HG03045 (cell line): ENCODE measurements at regions not wholly inside any gene's neighbourhood (a gene's known extent, or its start where the extent isn't known, plus 50 kb on each side); places are given as distances from the start of the nearest gene placed in this dataset.
"Not testable (repeated sequence)": the region's sequence is repeated elsewhere in the genome, so short reads cannot be mapped to it uniquely, and the experiment has no call there.

ENCODE experiments used
- ATAC-seq: cut with Tn5 transposase; IDR thresholded peaks from one replicate; pipeline ENCODE4 v1.9.1; 2021; ENCODE audit warnings: mild to moderate bottlenecking, moderate library complexity; ENCODE audit not compliant: unreplicated experiment

DNA sequence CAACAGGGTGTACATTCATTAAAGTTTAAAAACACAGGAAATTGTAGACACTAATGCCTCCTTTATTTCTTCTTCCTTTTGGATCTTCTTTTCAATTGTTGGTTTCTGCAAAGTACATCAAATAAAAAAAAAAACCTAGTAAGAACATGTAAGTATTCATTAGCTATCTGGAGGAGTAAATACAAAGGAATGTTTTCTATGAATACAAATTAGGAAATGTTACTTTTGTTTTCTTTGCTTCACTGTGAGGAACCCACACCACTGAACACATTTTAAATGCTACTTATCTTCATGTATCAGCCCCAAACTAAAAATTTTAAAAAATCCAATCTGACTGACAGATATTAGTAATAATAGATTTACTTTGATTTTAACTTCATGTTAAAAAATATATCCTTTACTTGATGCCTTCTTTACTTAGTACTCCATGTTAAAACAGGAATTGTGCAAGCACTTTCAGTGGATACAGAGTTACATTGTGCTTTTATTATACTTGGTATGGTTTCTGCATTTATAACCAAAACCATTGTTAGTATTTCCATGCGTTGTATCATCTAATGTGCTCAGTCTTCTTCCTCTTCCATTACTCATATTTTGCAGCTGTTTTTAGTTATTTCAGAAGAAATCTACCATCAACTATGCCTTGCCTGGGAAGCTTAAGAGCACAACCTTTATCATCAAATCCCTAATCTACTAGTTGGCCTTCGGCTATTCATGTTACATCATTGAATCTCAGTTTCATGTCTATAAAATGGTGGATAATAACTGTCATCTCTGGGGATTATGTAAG, 236.9 kb upstream of the DPYD start:
- no peak for ATAC-seq

- no peak for ATAC-seq
These were observed 226.4 kb upstream of the DPYD start for GRCh38 chr1:98147280-98147679.

DNA sequence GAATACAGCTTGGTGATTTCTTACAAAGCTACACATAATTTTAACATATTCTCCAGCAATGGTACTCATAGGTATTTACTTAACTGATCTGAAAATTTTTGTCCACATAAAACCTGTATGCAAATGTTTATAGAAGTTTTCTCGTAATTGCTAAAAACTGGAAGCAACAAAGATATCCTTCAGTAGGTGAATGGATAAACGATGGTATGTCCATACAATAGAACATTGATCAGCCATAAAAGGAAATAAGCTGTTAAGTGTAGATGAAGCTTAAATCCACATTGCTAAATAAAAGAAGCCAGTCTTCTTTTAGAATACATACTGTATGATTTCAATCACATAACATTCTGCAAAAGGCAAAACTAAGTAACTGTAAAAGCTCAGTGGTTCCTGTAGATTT, 224.8 kb upstream of the DPYD start:
- ATAC-seq, result no peak

- ATAC-seq, result no peak
These were observed 222.6 kb upstream of the DPYD start for GRCh38 chr1:98143403-98143802.

- ATAC-seq, result no peak
These were observed 212.3 kb upstream of the DPYD start for GRCh38 chr1:98133131-98133530.

GRCh38 chr1:98130408-98130807, 209.6 kb upstream of the DPYD start:
- ATAC-seq, result no peak

DNA sequence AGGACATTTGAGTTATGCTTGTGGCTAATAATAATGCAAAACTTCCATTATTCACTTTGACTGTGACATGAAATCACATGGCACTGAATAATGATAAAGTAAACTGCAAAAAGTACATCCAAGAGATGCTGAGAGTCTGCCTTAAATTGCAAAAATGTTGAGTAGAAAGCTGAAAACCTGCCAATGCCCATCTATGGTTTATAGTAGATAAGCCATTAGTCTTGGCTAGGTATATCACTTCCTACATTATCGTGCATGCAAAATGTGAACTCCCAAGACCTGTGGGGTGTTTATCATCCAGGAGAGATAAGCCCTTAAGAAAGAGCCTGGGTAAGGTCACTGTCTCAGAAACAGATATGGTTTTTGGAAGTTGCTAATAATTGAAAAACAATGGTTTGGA, 208.7 kb upstream of the DPYD start:
- ATAC-seq, result no peak

DNA sequence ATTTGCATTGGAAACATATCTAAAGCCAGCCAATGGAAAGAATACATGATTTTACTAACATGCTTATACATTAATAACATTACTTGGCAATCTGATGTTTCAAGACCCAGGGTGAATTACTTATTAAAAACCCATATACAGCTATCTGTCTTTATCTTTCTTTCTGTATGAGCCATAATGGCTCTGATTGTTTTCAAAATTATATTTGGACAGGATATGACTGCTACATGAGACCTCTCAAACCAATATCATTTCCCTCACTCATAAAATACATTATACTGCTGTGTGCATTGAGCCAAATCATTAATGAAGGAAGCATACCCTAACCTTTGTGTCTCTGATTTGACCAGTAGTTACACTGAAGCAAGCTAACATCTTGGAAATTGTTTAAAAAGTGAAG, 205.9 kb upstream of the DPYD start:
- no peak for ATAC-seq

- no peak for ATAC-seq
These were observed 200.8 kb upstream of the DPYD start for GRCh38 chr1:98121646-98122045.

DNA sequence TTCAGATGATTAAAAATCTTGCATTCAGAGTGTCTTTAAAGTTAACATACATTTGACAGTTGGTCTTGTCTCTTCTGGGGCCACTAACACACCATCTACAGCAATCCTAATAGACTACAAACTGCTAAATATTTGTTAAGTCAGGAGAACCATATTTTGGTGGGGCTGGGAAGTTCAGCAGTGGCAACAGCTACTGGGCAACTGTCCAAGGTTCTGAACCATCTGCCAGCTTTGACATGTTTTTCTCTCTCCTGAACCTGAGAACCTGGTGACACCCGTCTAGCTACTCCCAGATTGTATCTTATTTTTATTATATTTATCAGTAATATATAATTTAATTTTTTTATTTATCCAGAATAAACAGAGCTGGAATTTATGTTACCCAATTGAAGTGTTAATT, 199.0 kb upstream of the DPYD start:
- ATAC-seq, result no peak

DNA sequence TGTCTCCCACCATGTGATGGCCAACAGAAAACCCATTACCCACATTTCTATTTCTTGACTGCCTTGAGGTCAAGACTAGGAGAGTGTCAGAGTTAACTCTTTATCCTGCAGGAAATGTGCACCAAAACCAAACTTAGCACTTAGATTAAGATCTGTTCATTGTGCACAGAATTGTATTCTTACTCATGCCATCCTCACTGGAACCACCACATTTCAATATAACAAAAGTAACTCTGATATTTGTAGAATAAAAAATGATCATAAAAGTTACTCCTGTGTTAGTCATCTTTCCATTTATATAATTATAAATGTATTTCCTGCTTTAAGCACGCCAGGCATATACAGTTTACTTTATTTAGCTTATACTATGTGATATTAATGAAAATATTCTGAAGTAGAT, 193.0 kb upstream of the DPYD start:
- ATAC-seq, result no peak

DNA sequence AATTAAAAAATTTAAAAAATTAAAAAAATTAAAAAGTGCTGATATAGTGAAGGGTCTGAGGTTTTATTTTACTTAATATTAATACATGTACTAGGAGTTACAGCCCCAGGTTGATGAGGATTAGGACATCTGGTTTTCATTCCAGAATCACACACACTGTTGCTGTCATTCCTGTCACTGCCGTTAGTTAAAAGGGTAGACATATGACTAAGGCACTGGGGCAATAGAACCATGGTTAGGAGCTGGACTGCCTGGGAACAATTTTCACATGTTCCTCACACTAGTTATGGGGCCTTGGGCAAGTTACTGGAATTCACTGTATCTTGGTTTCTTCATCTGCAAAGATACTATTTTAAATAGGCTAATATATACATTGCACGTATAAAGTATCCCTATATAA, 191.8 kb upstream of the DPYD start:
- no peak for ATAC-seq

GRCh38 chr1:98110674-98111073, 189.8 kb upstream of the DPYD start:
- ATAC-seq, result no peak

- ATAC-seq, result not testable (repeated sequence)
These were observed 187.5 kb upstream of the DPYD start for GRCh38 chr1:98108378-98108777.

DNA sequence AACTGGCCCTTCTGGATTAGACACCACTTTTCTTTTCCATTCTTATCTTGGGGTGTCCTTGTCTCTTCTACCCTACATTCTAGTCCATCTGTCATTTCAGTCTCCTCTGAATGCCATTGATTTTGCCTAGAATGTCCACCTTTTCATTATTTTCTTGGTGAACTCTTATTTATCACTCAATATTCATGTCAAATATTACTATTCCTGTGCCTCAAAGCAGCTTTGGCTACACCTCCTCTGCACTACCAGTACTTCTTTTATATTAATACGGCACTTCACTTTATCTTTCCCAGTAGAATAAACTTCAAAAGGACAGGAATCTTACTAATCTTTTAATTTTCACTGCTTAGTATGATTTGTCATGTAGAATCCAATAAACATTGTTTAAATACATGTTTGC, 186.4 kb upstream of the DPYD start:
- no peak for ATAC-seq

- ATAC-seq, result no peak
These were observed 183.5 kb upstream of the DPYD start for GRCh38 chr1:98104289-98104688.

DNA sequence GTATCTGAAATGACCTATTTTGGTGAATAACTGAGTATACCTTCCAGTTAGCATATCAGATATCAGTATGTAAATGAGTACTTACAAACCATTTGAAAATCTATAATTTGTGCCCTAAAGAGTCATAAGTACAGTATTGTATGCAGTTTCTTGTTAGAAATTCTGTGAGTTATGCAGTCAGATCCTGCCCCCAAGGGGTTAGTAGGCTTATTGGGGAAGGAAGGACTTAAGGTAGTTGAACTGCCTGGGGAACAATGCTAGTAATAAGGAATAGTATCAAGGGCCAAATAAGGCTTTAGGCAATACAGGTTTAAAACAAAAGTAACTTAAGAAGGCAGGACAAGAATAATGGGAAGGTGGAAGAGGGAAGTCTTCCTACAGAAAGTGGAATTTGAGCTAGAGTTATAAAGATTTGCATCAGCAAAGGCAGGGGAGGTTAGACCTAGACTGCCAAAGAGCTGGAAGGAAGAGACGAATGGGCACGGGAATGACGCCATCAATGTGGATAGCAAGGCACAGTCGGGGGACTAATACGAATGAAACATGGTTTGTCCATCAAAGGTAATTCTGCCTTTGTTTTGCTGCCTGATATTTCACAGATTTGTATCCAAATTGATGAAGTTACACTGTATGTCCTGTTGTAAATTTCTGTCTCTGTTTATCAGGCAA, 182.9 kb upstream of the DPYD start:
- ATAC-seq, result no peak

GRCh38 chr1:98102345-98103030, 181.7 kb upstream of the DPYD start:
- ATAC-seq, result no peak

DNA sequence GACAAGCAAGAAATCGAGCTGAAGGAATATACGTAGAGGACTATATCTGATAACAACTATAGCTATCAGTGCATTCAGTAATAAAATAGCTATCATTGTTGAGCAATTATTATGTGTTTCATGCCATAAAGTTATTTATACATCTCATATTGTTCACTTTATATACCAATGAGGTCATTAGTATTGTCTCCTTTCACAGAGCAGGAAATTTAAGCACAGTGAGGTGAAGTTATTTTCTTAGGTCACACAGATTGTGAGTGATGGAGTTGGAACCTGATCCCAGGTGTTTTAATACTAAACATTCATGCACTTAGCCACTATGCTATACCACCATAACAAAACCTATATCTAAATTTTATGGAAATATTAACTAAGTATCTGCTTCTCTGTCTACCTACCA, 180.5 kb upstream of the DPYD start:
- ATAC-seq, result no peak

DNA sequence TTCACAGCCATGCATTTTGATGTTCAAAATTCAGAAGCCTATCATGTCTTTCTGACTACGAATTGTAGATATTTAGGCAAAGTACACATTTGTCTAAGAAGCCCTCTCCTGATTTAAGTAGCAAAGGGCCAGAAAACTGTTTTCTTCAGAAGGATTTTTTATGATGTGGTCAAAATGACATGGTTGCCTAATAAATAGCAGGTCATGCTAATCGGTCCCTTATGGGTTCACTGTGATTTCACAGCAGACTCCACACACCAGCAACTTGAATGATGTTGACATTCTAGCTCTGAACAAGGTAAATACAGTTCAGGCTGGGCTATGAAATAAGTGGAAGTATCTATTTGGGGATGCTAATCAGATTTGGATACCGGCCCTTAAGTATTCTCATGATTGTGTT, 178.7 kb upstream of the DPYD start:
- no peak for ATAC-seq

GRCh38 chr1:98098473-98098872, 177.6 kb upstream of the DPYD start:
- no peak for ATAC-seq

DNA sequence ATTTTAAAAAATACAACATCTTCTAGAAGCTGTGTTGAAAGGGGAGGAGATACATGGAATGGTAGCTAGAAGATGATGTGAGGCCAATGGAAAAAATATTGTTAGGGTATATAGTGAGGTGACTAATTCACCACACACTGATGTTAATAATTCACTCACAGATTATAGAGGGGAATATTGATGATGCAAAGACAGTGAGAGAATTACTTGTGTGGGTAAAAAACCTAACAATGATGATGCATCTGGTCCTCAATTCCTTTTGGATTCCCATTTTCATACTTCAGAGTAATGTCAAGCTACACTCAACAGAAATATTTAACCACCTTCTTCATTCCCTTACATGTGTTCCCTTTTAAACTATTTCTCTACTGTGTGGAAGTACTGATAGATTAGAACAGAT, 169.5 kb upstream of the DPYD start:
- ATAC-seq, result no peak
